ENCODE measurements at regions not wholly inside any gene's neighbourhood (a gene's known extent, or its start where the extent isn't known, plus 50 kb on each side); places are given as distances from the start of the nearest gene placed in this dataset.
"Not testable (repeated sequence)": the region's sequence is repeated elsewhere in the genome, so short reads cannot be mapped to it uniquely, and the experiment has no call there.

- TF ChIP-seq CTCF (IDR thresholded peaks at IDR 0.05); HOXB5 (CRISPR knock-in tag; IDR thresholded peaks at IDR 0.05); EP300 (IDR thresholded peaks at IDR 0.05); ESRRA (IDR thresholded peaks at IDR 0.05; ENCODE audit: borderline replicate concordance, low read length); CEBPB (IDR thresholded peaks at IDR 0.05); RAD21 (conservative IDR thresholded peaks at IDR 0.05 in 1 of 2, IDR thresholded peaks at IDR 0.05 in 1 of 2): not testable (repeated sequence)
Measured at GRCh38 chr18:65582094-65582493, 168.7 kb upstream of the CDH7 start.
